UCSD-AML1 (cell line): ENCODE measurements at regions not wholly inside any gene's neighbourhood (a gene's known extent, or its start where the extent isn't known, plus 50 kb on each side); places are given as distances from the start of the nearest gene placed in this dataset.

Source experiments
- DNase-seq: peaks from one replicate; lab custom pipeline; 2025; ENCODE audit not compliant: unreplicated experiment; lab: John Stamatoyannopoulos, UW

DNA sequence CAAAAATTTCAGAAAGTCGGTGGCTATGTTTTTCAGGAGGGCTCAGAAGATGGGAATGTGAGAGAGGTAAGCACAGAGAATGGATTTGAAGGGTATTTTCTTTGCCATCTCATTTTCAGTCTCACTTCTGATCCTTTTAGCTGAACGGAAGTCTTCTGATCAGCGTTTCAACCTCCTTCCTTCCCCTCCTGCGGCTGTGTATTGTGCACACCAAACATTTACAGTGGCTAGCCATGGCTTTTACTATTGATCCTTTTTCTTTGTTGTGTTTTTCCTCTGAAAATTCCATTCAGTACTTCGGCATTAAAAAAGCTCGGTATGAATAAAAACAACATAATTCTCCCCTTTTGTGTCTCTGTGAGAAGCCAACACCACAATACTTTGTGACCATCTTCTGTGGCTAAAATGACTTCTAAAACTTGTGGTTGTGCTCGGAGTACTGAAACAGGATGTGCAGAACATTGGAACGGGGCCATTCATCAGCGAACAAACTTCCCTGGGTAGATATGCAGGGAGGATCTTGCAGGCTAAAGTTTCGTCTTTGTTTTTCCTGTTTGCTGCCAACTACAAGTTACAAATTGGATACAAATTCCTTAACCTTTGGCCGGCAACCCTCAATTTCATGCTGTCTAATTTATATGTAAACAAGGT, 260.8 kb upstream of the FAM98A start:
- DNase-seq = peak; percentile 21

DNA sequence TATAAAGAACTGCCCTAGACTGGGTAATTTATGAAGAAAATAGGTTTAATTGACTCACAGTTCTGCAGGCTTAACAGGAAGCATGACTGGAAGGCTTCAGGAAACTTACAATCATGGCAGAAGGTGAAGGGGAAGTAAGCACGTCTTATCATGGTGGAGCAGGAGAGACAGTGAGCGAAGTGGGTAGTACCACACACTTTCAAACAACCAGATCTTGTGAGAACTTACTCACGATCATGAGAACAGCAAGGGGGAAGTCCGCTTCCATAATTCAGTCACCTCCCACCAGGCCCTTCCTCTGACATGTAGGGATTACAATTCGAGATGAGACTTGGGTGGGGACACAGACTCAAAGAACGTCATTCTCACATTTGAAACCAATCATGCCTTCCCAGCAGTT, 260.1 kb upstream of the FAM98A start:
- DNase-seq = peak; percentile 23

DNA sequence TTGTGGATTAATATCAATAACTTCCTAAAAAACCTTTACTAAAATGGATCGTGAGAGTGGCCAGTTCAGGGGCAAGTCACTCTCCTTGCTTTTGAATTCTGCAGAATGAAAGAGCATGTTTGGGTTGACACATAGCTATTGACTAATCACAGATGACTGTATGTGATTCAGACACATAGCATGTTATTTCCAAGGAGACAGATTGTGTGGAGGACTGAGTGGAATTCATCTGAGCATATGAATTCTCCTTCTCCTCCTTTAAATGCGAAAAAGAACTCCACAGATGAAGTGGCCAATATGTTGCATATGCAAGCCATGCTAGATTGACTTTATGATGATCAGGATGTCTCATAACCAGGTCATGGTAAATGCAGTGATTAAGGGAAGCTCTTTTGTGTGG, 249.4 kb upstream of the FAM98A start:
- DNase-seq = no peak

DNA sequence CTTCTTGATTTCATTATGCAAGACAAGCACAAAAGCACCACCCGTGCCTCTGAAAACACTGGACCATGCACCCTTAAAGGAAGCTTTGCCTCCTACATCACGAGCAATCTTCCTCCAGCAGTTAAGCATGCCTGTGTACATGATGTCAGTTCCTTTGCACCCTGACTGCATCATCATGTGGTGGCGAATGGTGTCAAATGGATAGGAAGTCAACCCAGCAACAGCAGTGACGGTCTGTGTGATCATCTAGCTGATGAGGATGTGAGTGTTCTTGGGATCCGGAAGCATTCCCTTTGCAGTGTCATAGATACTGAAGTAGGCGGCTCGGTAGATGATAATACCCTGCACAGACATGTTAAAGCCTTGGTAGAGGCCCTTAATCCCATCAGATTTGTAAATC, 240.7 kb upstream of the FAM98A start:
- DNase-seq = no peak

DNA sequence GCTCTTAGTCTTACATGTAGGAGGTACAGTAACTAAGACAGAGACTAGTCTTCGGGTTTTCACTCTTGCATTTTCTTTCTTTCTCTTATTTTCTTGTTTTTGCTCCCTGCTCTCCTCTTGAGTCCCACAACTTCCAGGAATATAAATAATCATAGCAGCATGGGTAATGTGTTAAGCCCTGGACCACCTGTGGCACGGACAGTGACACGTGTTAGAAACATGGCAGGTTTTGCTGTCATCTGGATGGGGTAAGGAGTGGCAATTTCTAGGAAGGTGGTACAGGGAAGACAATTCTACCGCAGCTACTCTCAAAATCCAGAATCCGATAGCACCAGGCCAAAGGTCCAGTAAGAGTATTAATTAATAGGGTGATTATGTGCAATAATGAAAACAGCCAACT, 237.5 kb upstream of the FAM98A start:
- DNase-seq = no peak

DNA sequence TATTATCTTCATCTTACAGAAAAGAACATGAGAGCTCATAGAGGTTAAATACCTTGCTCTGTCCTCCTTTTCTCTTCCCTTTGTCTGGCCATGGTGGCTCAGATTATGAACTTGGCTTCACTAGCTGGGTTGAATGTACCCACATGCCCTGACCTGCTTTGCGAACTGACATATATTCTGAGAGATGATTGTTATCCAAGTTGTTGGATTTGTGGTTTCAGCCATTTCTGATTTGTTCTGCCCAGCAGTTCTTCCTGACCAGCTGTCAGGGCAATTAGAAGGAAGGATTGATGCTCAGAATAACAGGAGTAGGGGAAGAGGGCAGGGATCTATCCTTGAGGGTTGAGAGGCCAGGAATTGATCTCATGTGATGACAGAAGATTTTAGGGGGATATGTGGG, 236.8 kb upstream of the FAM98A start:
- no peak for DNase-seq

DNA sequence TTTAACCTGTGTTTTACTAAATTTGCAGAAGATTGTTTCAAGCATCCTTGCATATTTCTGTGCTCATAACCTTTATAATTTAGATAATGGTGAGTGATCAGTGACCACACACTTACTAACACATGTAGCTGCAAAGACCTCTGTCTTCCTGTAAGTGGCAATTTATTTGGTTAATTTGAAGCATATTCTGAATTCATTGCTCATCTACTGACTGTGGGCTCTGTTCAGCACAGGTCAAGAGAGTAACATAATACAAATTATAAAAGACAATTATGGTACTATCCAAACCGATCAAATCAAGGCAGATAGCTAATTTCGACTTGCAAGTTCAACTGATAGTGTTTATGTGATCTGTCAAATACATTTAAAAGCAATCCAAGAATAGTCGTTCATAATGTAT, 223.9 kb upstream of the FAM98A start:
- DNase-seq = no peak

DNA sequence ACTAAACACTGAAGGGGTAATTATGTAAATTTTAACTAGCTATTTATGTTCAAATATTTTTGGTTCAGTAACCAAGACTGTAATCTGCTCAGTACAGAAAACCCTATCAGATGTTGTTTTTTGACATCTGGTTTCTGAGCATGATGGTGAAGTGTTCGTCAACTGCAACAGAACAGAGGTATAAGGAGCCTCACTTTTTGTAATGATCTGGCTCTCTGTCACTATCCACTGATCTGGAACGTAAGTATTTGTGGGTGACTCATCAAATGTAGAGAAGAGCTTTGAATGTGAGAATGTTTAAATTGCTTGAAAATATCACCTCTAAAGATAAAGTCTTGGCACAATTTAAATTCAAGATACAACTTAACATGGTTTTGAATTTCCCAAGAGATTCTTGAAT, 213.6 kb upstream of the FAM98A start:
- DNase-seq = no peak

DNA sequence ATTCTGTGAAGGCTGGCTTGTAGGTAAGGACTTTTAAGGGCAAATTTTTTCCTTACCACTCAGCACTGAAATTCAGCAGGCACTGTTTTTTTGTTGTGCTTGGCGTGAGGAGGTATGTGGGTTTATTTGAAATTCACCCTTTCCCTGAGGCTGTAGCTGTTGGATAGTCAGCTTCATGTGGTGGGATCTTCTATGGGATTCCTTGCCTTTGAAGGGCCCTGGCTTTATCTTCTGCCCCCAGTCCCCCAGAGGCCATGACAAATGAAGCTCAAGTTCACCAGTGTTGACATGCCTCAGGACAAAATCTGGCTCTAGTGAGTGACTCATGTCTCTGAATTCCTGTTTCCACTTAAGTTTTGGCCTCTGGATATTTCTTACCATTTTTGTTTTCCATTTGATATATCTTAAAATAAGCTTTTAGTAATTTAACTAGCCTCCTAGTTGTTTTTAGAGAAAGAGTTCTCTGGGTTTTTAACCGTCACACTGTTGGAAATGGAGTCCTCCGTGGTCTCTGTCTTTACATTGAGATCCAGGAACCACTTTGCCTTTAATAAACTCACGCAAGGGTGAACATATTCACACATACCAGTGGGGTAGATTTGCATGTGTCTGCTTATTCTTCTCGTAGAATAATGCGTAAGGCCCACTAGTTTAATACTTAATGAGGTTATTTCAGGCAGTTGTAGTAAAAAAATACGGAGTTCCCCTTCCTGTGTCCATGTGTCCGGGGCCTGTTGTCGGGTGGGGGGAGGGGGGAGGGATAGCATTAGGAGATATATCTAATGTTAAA, 211.1 kb upstream of the FAM98A start:
- DNase-seq = no peak

DNA sequence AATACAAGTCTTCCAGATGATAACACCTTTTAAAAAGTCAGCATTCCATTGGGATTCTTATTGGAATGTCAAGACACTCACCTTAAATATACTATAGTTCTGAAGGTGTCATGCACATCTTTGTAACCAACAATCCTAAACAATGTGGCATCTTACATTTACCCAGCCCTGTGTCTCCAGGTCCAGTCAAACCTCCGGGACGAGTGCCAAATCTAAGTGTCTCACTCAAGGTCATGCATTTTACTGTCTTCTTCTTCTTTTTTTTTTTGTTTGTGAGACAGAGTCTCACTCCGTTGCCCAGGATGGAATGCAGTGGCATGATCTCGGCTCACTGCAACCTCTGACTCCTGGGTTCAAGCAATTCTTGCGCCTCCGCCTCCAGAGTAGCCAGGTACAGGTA, 206.9 kb upstream of the FAM98A start:
- no peak for DNase-seq

DNA sequence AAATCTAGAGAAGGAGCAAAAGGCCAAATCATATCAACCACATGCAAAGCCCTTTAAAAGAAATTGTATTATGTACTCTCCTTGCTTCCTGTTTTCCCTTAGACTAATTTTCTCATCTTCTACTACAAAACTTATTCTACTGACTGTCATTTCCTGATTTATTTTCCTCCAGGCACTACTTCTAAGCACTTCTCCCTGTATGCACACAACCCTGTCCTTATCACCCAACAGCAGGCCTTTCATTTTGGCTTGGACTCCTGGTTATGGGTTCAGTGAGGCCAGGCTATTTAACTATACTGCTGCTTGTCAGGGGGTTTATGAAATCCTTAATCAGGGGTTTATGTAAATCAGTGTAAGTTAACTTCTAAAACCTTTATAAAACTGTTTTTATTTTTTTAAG, 205.1 kb upstream of the FAM98A start:
- no peak for DNase-seq

DNA sequence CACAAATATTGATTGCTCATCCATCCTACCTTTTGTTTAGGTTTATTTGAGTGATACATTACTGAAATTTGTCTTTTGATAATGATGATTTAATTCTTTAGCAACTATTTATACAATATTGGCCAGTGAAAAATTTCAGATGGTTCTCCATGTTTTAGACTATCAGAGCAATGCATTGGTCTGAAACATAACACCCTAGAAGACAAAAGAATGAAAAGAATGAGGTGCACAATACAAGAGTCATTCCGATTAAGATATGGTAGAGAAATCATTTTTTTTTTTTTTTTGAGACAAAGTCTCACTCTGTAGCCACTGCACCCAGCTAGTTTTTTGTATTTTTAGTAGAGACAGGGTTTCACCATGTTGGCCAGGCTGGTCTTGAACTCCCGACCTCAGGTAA, 197.4 kb upstream of the FAM98A start:
- DNase-seq = no peak

DNA sequence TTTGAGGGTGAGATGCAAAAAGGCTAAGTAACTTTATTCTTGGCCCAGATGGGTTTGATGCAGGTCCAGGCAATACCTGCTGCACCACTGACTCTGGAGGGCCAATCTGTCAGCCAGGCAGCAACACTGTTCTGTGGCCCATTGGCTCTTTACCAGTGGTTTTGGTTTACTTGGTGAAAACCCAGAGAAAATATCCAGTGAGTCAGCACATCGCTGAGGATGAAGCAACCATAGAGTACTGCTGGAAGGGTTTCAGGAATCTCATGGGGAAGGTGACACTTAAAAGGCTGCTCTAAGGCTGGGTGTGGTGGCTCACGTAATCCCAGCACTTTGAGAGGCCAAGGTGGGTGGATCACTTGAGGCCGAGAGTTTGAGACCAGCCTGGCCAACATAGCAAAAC, 192.5 kb upstream of the FAM98A start:
- no peak for DNase-seq

DNA sequence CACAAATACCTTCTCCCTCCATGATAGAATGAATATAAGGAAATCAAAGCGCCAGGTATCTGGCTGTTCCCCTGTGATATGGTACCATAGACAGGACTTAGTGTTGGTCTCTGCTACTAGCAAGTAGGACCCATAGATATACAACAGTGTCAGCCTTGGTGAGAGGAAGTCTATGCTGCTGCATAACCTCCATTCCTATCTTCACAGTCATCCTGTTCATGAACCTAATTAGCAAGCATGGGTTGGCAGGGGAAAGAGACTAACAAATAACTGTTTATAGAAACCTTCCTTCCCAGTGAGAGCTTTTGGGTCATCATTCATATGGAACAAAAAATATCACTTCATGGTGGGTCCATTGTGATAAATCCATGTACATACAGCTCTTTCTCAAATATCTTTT, 188.9 kb upstream of the FAM98A start:
- DNase-seq = no peak

DNA sequence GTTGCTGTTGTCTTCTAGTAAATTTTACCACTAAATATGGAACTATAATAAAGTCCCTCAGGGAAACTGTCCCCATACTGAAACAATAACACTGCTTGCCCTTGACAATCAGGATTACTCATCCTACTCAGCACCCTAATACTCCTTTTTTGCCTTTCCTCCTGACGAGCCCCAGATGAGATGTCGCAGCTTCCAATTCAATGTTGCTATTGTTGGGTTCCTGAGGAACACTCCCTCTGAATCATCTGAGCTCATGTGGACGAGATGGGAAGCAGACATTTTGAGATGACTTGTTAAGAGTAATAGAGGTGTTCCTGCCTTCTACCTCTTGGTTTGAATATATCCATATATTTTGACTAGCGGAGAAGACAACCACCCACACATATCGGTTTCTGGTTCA, 187.8 kb upstream of the FAM98A start:
- no peak for DNase-seq

DNA sequence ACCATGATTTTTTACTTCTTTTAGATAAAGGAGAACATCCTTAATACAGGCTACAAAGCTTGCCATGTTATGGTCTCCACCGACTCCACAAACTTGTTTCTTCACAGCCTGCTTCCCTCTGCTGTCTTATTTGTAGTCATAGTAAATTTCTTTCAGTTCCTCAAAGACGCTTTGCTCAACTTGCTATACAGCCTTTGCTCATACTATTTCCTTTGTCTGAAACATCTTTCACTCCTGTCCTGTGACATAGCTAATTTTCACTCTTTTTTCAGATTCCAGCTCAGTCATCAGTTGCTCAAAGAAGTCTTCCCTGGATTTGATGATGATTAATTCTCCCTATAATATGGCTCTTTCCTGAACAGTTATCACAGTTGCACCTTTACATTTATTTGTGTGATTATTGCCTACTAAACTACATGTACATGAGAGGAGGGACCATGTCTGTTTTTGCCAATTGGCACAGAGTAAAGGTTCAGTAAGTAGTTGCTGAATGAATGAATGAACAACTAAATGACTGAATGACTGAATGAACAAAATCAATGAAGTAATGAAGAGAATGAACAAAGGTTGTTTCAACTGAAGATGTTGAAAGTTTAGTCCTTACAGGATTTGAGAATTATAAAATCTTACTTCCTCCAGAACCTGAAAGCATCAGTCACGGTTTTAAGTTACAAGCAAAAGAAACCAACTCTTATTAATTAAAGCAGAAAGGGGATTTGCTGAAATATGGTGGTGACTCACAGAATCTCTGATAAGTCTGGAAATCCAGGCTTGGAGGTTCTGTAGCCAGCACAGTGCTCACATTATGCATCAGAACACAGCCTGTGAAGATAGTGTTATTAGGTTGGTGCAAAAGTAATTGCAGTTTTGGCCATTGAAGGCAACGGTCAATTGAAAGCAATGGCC, 186.4 kb upstream of the FAM98A start:
- no peak for DNase-seq

DNA sequence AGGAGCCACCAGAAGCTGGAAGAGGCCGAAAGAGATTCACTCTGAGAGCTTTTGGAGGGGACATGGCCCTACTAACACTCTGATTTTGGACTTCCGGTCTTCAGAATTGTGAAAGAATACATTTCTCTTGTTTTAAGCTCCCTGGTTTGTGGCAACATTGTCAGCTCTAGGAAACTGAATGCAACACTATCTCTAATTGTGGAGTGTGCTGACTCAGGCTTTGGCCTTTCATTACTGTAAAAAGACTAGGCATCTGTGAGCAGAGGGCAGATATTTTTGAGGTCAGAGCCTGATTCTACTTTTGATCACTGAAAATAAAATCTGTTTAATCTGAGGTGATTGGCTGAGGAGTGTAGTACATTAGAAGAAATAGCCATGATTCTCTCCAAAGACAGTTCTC, 185.4 kb upstream of the FAM98A start:
- no peak for DNase-seq

DNA sequence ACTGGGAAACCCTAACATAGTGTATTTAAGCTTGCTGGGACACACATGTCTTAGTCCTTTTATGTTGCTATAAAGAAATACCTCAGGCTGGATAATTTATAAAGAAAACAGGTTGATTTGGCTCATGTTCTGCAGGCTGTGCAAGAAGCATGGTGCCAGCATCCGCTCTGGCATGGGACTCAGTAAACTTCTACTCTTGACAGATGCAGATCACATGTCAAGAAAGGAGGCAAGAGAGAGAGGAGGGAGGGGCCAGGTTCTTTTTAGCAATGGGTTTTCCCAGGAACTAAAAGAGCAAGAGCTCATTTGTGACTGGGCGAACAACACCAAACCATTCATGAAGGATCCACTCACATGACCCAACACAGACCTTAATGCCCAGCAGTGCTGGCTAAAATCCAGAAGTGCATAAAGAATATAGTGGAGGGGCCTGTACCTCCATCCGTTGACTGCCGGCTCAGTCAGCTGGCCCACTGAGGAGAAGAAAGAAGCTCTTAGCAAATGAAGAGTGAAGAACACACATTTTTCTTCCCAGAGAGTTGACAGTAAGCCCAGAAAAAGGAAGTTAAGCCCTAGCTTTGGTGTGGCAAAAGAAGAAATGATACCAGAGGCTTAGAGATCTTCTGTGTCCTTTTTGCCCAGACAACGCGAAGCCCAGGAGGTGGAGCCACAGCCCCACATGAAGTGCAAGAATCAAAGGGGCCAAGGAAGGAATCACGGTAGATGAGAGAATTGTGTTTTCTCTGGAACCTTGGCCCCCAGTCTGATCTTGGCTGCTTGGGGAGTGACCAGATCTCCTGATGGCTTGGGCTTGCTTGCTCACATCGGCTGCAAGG, 183.5 kb upstream of the FAM98A start:
- peak; percentile 14 for DNase-seq

DNA sequence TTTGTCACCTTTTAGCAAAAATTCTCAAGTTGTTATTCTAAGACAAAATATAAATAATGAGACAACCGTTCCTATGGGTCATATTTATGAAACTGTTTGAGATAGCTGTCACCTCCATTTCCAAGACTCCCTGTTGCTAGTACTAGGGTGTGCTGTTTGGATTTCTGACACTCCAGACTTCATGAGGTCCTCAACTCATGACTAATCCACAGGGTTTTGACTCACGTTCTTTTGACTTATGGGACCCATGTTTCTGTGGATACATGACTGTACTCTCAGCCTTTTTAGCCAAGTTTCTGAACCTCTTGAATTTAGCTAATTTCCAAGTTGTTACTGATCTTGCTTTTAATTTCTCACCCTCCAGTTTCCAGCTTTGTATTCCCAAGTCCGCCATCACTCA, 178.7 kb upstream of the FAM98A start:
- DNase-seq = no peak

DNA sequence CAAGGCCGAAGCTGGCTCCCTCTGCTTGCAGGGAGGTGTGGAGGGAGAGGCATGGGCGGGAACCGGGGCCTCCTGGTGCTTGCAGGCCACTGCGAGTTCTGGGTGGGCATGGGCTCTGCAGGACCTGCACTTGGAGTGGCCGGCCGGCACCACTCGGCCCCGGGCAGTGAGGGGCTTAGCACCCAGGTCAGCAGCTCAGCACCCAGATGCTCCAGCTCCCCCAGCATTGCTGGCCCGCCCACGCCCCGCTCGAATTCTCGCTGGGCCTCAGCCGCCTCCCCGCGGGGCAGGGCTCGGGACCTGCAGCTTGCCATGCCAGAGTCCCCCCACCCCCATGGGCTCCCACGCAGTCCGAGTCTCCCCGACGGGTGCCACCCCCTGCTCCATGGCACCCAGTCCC, 176.2 kb upstream of the FAM98A start:
- DNase-seq = no peak

DNA sequence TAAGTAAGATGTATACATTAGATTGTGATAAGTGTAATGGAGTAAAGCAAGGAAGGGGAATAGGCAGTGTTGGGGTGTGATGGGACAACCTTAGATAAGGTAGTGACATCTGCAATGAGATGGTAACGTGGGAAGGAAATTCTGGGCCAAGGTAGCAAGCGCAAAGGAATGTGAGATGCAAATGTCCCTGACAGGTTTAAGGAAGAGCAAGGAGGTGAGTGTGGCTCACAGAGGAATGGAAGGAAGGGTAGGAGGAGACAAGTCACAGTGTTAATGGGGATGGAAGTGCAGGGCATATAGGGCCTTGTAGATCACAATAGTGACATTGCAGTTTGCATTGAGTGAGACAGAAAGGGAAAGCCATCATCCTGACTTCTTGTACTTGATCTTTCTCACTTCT, 170.9 kb upstream of the FAM98A start:
- DNase-seq = no peak
